A549 (cell line): ENCODE measurements at regions not wholly inside any gene's neighbourhood (a gene's known extent, or its start where the extent isn't known, plus 50 kb on each side); places are given as distances from the start of the nearest gene placed in this dataset.

Experiments used
- ATAC-seq, 2 experiments: fragments of 200-7000 bp in 1 of 2; fragments of >200 bp in 1 of 2; cut with Nextera tagmentation in 1 of 2; cut with Tn5 transposase in 1 of 2; 3 replicates each; pipeline versions ENCODE4 v1.8.0 to v1.9.1; 2018 to 2020; ENCODE audit warnings: mild to moderate bottlenecking in 1 of 2, moderate library complexity in 1 of 2
- CTCF ChIA-PET: fragments of 300-600 bp; sonication (Branson Sonifier 250); formaldehyde crosslinking; extraction: SDS; loops from one replicate; lab custom pipeline; 2021; ENCODE audit warnings: antibody characterized with exemption, inconsistent platforms; lab: Yijun Ruan, JAX
- POLR2A ChIA-PET: fragments of 350-600 bp; formaldehyde crosslinking; extraction: SDS; loops from one replicate; lab custom pipeline; 2021; ENCODE audit warnings: antibody characterized with exemption, inconsistent platforms; lab: Yijun Ruan, JAX
- DNase-seq, 2 experiments: peaks; one replicate each; pipeline versions ENCODE4 v3.0.0 to v3.0.0-alpha.2; 2011 to 2016; ENCODE audit warnings: low read depth in 1 of 2, low spot score in 1 of 2
- FAIRE-seq: peaks from 2 replicates; lab custom pipeline; 2011; peaks lifted over from hg19 to GRCh38; lab: Jason Lieb, UNC
- H3K27ac ChIP-seq, 2 experiments: fragments of >200 bp; sonication (Bioruptor Twin); formaldehyde crosslinking; 3 replicates each; pipeline ENCODE4 v1.5.1; 2016 to 2017
- H3K4me1 ChIP-seq: fragments of >200 bp; sonication (Bioruptor Twin); formaldehyde crosslinking; 3 replicates; pipeline ENCODE4 v1.6.1; 2016
- H3K4me2 ChIP-seq: fragments of >200 bp; sonication (Bioruptor Twin); formaldehyde crosslinking; 3 replicates; pipeline ENCODE4 v1.6.1; 2016
- H3K4me3 ChIP-seq: fragments of >200 bp; sonication (Bioruptor Twin); formaldehyde crosslinking; 3 replicates; pipeline ENCODE4 v1.5.1; 2016
- H3K9me3 ChIP-seq: fragments of >200 bp; sonication (Bioruptor Twin); formaldehyde crosslinking; 3 replicates; pipeline ENCODE4 v1.6.1; 2016
- BCL3 ChIP-seq: fragments of >200 bp; sonication (Bioruptor Twin); formaldehyde crosslinking; IDR thresholded peaks from 3 replicates; pipeline ENCODE4 v1.6.1; 2016
- BHLHE40 ChIP-seq: IDR thresholded peaks from 2 replicates; pipeline ENCODE4 v1.6.1; 2012; ENCODE audit warnings: low read depth, low read length, inconsistent platforms
- CBX2 ChIP-seq: fragments of 200-600 bp; sonication (generic); IDR thresholded peaks from 2 replicates; pipeline ENCODE4 v1.6.1; 2016; ENCODE audit warnings: low read depth, mild to moderate bottlenecking, borderline replicate concordance
- CEBPB ChIP-seq, 2 experiments: fragments of >200 bp in 1 of 2; sonication (Bioruptor Twin) in 1 of 2; formaldehyde crosslinking in 1 of 2; IDR thresholded peaks; 2 replicates each; pipeline ENCODE4 v1.6.1; 2012 to 2016
- CHD4 ChIP-seq: fragments of 200-600 bp; sonication (generic); IDR thresholded peaks from 2 replicates; pipeline ENCODE4 v1.6.1; 2016; ENCODE audit warnings: antibody characterized with exemption, mild to moderate bottlenecking, borderline replicate concordance
- CTCF ChIP-seq: fragments of >200 bp; sonication (Bioruptor Twin); formaldehyde crosslinking; IDR thresholded peaks from 3 replicates; pipeline ENCODE4 v1.5.1; 2016
- GATA3 ChIP-seq: IDR thresholded peaks from 2 replicates; pipeline ENCODE4 v1.6.1; 2012; ENCODE audit warnings: borderline replicate concordance
- HEYL ChIP-seq: fragments of 250-450 bp; sonication (Bioruptor Pico); IDR thresholded peaks from 2 replicates; pipeline ENCODE4 v1.8.0; 2021; ENCODE audit warnings: mild to moderate bottlenecking, moderate library complexity
- JUNB ChIP-seq: fragments of >200 bp; sonication (Bioruptor Twin); formaldehyde crosslinking; IDR thresholded peaks from 2 replicates; pipeline ENCODE4 v1.6.1; 2016
- MAFK ChIP-seq: fragments of 450-650 bp; IDR thresholded peaks from 2 replicates; pipeline ENCODE4 v1.6.1; 2014; ENCODE audit not compliant: partially characterized antibody
- RAD21 ChIP-seq, 2 experiments: fragments of >200 bp in 1 of 2; sonication (Bioruptor Twin) in 1 of 2; formaldehyde crosslinking in 1 of 2; IDR thresholded peaks in 1 of 2; conservative IDR thresholded peaks in 1 of 2; 2 replicates in 1 of 2; 3 replicates in 1 of 2; pipeline ENCODE4 v1.6.1; 2012 to 2018; ENCODE audit warnings: inconsistent platforms in 1 of 2
- RNF2 ChIP-seq: fragments of 200-600 bp; sonication (generic); IDR thresholded peaks from 2 replicates; pipeline ENCODE4 v1.6.1; 2016; ENCODE audit warnings: low read depth, mild to moderate bottlenecking, antibody characterized with exemption, moderate library complexity, borderline replicate concordance
- SMC3 ChIP-seq: fragments of >200 bp; sonication (Bioruptor Twin); formaldehyde crosslinking; IDR thresholded peaks from 3 replicates; pipeline ENCODE4 v1.6.1; 2018; ENCODE audit warnings: inconsistent platforms
- SREBF2 ChIP-seq: fragments of 450-650 bp; IDR thresholded peaks from 2 replicates; pipeline ENCODE4 v1.6.1; 2014; ENCODE audit warnings: mild to moderate bottlenecking, moderate library complexity
- ZFP36 ChIP-seq: fragments of 450-650 bp; IDR thresholded peaks from 2 replicates; pipeline ENCODE4 v1.6.1; 2014; ENCODE audit warnings: borderline replicate concordance; ENCODE audit not compliant: partially characterized antibody
- ZSCAN20 ChIP-seq: fragments of 250-450 bp; sonication (Bioruptor Pico); IDR thresholded peaks from 2 replicates; pipeline ENCODE4 v1.8.0; 2022; ENCODE audit warnings: mild to moderate bottlenecking, moderate library complexity
- WGBS: methylation state at CpG from one replicate; pipeline ENCODE4 v1.1.6; 2017; ENCODE audit errors: missing lambda C conversion rate; 5-methylcytosine and 5-hydroxymethylcytosine counted together

- no peak for TF ChIP-seq SMC3
- TF ChIP-seq ZSCAN20 (CRISPR knock-in tag), result no peak
- TF ChIP-seq RAD21 (conservative IDR thresholded peaks at IDR 0.05 in 1 of 2, IDR thresholded peaks at IDR 0.05 in 1 of 2), result no peak
- TF ChIP-seq JUNB, result no peak
- TF ChIP-seq BHLHE40, result no peak
- TF ChIP-seq BCL3, result no peak
- TF ChIP-seq CTCF, result no peak
- TF ChIP-seq MAFK, result no peak
- no peak for TF ChIP-seq CEBPB (IDR thresholded peaks at IDR 0.05)
- TF ChIP-seq HEYL (CRISPR knock-in tag), result no peak
- TF ChIP-seq ZFP36, result no peak
- no peak for TF ChIP-seq CBX2
- TF ChIP-seq RNF2, result no peak
- TF ChIP-seq CHD4, result no peak
- no peak for TF ChIP-seq GATA3
- TF ChIP-seq SREBF2, result no peak
- TF ChIP-seq, all 56 proteins: peak for 0
- Histone ChIP-seq H3K27ac (no peak overlapping the region), H3K4me2 (no peak overlapping the region), H3K4me1 (no peaks in the 10 kb centered on the region), H3K9me3 (no peaks in the 10 kb centered on the region), H3K4me3 (no peak overlapping the region)
- 33% methylated on average over 4 of the region's 4 CpGs for WGBS
- POLR2A ChIA-PET, result no interaction called here
- FAIRE-seq, result peak; percentile 18
- CTCF ChIA-PET, result interaction anchor here (0.9 kb wide), 1 partner anchor 48 kb away, joined by 3 read pairs; no protein-coding TSS in a partner anchor
- no peak for DNase-seq
- ATAC-seq, result no peak
Observed at GRCh38 chr17:27701963-27702362, 71.0 kb downstream of the LGALS9 start.
